8988T (cell line): ENCODE measurements at regions not wholly inside any gene's neighbourhood (a gene's known extent, or its start where the extent isn't known, plus 50 kb on each side); places are given as distances from the start of the nearest gene placed in this dataset.
"Not testable (repeated sequence)": the region's sequence is repeated elsewhere in the genome, so short reads cannot be mapped to it uniquely, and the experiment has no call there.

ENCODE experiments used
- DNase-seq: peaks from one replicate; pipeline ENCODE4 v3.0.0; 2011

DNA sequence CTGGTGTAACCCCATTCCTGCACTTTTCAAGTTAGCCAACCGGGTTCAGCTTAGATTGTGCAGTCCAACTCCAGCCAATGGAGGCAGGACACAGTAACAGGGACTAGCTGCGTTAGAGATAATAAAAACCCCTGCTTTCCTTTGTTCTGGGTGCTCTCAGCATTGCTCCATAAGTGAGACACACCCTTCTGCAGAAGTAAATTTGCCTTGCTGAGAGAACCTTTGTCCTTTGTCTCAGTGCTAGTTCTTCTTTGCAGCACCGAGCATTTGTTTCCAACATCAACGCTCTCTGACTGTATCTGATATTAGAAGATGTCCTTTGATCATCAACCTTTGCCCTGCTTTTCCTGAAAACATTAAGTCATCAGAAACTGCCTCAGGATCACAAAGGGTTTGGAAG lies 169.5 kb upstream of the OR13F1 start:
- DNase-seq = no peak

- DNase-seq = no peak
Measured at GRCh38 chr9:104339692-104340091, 164.4 kb upstream of the OR13F1 start.

GRCh38 chr9:104342552-104342951 lies 161.5 kb upstream of the OR13F1 start:
- DNase-seq = no peak

DNA sequence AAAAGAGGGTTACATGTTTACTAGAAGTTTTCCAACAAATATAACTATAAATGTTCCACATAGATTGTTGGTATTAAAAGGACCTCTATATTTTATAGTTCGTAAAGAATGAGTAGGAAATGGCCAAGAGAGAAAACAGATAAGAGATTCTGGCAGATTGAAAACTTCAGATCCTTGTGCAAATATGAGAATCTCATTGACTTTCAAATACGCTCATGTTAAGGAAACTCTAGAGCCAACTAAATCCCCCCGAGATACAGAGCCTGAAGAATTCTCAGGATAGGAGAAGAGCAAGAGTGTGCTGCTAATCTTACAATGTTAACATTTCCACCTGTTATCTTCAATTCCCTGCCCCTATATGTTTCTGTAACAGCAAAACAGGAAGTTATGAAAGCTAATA lies 159.0 kb upstream of the OR13F1 start:
- DNase-seq = no peak

DNA sequence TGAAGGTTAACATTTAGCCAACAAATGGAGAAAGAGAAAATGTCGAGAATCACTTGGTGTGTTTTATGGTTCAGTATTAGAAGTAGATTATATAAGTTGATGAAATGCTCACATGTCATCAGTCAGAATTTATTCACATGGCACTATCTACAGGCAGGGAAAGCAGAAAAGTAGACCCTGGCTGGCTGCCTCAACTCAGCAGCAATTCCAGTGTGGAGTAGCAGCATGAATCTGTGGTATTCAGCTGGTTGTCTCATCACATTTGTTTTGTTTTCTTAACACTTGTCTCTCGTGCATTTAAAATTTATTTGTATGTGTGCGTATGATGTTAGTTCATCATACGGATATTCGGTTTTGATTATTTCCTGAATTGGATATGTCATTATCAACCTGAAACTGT lies 153.5 kb upstream of the OR13F1 start:
- DNase-seq = no peak

DNA sequence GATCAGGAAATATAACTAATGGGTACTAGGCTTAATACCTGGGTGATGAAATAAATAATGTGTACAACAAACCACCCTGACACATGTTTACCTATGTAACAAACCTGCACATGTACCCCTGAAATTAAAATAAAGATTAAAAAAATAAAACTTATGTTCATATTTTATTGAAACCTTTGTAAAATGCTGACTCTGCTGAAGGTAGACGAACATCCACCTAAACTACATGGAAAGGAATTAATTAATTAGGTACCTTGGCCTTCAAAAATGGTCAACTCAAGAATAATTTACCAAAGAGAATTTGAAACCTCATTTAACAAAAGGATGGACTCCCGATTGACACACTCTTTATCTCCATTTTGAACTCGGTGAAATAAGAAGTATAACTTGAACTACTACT lies 152.3 kb upstream of the OR13F1 start:
- DNase-seq = no peak

GRCh38 chr9:104361207-104361606 lies 142.9 kb upstream of the OR13F1 start:
- no peak for DNase-seq

GRCh38 chr9:104362912-104363472 lies 141.1 kb upstream of the OR13F1 start:
- no peak for DNase-seq

GRCh38 chr9:104367507-104367906 lies 136.6 kb upstream of the OR13F1 start:
- no peak for DNase-seq

DNA sequence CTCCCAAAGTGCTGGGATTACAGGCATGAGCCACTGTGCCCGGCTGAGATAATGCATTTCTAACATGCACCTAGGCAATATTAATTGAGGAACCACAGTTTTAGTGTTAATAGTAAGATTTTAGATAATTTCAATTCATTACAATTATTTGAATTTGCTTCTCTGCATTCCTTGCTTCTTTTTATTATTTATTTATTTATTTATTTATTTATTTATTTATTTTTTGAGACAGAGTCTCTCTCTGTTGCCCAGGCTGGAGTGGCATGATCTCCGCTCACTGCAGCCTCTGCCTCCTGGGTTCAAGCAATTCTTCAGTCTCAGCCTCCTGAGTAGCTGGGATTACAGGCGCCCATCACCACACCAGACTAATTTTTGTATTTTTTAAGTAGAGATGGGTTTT lies 135.7 kb upstream of the OR13F1 start:
- DNase-seq = not testable (repeated sequence)

GRCh38 chr9:104374711-104375110 lies 129.4 kb upstream of the OR13F1 start:
- DNase-seq = no peak

DNA sequence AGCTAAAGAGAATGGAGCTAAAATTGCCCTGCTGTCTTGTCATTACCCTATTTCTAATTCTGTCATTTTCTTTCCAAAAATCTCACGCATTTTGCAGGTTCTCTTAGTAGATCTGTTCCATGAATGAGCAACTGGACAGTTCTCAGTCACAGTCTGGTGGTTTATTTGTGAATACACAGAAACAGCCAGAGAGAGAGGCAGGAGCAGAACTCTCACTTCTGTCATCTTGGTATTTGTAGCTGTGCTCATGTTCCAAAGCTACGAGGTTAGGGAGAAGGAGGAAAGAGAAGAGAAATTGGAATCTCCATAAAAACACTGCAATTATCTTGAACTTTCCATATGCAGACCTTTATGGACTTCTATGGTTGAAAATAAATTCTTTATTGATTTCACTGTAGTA lies 118.0 kb upstream of the OR13F1 start:
- no peak for DNase-seq

GRCh38 chr9:104386425-104387069 lies 117.5 kb upstream of the OR13F1 start:
- DNase-seq = no peak

- DNase-seq = no peak
Measured at GRCh38 chr9:104388071-104388470, 116.0 kb upstream of the OR13F1 start.

DNA sequence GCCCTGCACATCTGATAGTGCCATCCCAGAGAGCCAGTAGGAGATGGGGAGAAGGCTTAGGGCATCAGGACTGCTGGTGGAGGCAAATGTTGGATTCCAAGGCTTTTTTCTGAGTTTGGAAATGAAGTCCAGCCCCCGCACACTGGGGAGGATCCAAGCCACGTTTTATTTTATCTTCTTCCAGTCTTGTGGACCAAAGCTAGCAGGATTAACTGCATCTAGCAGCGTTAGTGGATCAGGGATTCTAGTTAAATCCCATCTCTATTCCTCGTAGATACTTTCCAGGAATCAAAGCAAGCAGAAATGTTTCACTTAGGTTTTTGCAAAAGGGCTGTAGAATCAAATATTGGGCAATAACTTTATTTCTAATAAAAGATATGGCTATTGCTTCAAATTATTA lies 114.7 kb upstream of the OR13F1 start:
- DNase-seq = no peak

DNA sequence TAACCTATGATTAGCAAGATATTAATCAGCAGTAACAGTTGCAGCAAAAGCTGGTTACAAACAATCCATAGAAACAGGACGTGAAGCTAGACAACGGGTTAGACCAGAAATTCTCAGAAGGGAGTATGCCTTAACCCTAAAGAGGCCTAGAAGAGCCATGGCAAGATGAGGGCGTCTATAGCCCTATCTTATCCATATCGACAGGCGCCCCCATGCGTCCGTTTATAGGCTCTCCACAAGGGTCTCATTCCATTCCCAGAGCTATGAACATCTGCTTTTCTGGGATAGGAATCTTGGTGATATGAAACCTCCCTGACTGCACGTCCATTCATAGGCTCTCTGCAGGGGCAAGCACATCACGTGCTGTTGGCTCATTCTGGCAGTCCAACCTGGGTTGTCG lies 109.2 kb upstream of the OR13F1 start:
- DNase-seq = not testable (repeated sequence)

DNA sequence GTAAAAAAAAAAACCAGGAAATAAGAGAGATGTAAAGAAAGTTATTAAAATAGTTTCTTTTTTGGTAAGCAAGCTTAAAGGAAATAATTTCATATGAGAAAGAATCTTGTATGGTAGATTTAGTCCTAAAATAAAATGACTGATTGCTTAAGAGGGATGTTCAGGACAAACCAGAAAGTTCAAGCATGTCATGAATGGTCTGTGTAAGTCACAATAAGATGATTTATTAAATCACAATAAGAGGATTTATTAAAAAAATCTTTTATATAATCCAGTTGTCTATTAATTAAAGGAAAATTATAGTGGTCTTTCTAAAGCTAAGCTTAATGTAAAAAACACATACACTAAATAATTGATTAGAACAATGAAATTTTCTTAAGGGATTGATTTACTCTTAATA lies 91.8 kb upstream of the OR13F1 start:
- no peak for DNase-seq

GRCh38 chr9:104416470-104416869 lies 87.6 kb upstream of the OR13F1 start:
- no peak for DNase-seq

GRCh38 chr9:104417296-104417695 lies 86.8 kb upstream of the OR13F1 start:
- no peak for DNase-seq

- no peak for DNase-seq
Measured at GRCh38 chr9:104429031-104429546, 75.0 kb upstream of the OR13F1 start.

GRCh38 chr9:104435059-104435458 lies 69.0 kb upstream of the OR13F1 start:
- no peak for DNase-seq

- DNase-seq = no peak
Measured at GRCh38 chr9:104448036-104448435, 56.0 kb upstream of the OR13F1 start.
